B cell (primary cell): ENCODE measurements at regions not wholly inside any gene's neighbourhood (a gene's known extent, or its start where the extent isn't known, plus 50 kb on each side); places are given as distances from the start of the nearest gene placed in this dataset.

ENCODE experiments used
- CTCF ChIP-seq: fragments of 200-600 bp; IDR thresholded peaks from one replicate; pipeline ENCODE4 v1.8.0; 2022; ENCODE audit warnings: antibody characterized with exemption, mild to moderate bottlenecking
- EZH2 ChIP-seq: IDR thresholded peaks from 2 replicates; pipeline ENCODE4 v1.6.1; 2012; ENCODE audit warnings: borderline replicate concordance, low read depth, mild to moderate bottlenecking, moderate library complexity, low read length; ENCODE audit not compliant: insufficient read depth, poor library complexity, severe bottlenecking

GRCh38 chr6:79861023-79861422 is 86.3 kb downstream of the ELOVL4 start:
- no peak for TF ChIP-seq CTCF
- no peak for TF ChIP-seq EZH2
